NCI-H526 (cell line): ENCODE measurements at regions not wholly inside any gene's neighbourhood (a gene's known extent, or its start where the extent isn't known, plus 50 kb on each side); places are given as distances from the start of the nearest gene placed in this dataset.
"Not testable (repeated sequence)": the region's sequence is repeated elsewhere in the genome, so short reads cannot be mapped to it uniquely, and the experiment has no call there.

ENCODE experiments used
- DNase-seq, 2 experiments: peaks; one replicate each; lab custom pipeline; 2025; lab: John Stamatoyannopoulos, UW

DNA sequence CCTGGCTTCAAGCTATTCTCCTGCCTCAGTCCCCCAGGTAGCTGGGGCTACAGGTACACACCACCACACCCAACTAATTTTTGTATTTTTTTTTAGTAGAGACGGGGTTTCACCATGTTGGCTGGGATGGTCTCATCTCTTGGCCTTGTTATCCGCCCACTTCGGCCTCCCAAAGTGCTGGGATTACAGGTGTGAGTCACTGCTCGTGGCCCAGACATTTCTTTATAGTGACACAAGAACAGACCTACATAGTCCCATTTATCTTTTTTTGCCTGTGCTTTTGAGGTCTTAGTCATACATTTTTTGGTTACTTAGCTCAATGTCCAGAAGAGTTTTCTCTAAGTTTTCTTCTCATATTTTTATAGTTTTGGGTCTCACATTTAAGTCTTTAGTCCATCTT lies 247.4 kb downstream of the SYT10 start:
- DNase-seq, result no peak

- DNase-seq, result no peak
These were observed 252.2 kb downstream of the SYT10 start for GRCh38 chr12:33187409-33187808.

DNA sequence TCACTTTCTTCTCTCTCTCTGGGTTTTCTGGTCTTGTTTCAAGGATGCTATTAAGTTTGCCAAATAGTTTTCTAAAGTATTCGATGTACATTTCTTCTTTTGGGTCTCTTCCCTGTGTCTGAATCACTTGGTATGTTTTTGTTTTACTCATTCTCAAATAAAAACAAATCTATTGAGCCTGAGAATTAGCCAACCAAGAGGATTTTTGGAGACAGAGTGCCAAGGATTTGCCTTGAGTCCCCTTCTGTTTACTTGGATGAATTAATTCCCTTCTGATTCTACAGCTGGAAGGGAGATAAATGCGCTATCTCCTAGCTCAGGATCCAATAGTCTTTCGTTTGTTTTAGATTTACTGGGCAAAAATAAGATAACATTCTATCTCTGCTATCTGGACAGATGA lies 255.5 kb downstream of the SYT10 start:
- DNase-seq, result no peak

- DNase-seq, result no peak
These were observed 257.1 kb downstream of the SYT10 start for GRCh38 chr12:33182485-33182884.

DNA sequence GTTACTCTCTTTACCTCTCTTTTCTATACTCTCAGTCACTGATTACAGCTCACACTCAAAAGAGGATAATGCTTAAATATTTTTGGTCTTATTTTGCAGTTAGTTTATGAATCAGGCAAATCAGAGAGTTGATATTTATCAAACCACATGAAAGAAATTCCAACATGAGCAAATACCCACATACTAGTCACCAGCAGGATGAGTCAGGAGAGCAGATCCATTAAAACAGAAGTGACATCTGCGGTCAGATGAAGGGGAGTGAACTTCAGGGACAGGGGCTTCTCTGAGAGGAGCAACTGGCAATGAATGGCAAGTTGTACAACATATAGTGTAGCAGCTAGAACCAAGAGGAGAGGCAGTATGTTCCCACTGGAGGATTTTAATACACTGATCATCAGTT lies 258.7 kb downstream of the SYT10 start:
- DNase-seq, result no peak

- DNase-seq, result not testable (repeated sequence)
These were observed 269.7 kb upstream of the PKP2 start for GRCh38 chr12:33166260-33166659.

DNA sequence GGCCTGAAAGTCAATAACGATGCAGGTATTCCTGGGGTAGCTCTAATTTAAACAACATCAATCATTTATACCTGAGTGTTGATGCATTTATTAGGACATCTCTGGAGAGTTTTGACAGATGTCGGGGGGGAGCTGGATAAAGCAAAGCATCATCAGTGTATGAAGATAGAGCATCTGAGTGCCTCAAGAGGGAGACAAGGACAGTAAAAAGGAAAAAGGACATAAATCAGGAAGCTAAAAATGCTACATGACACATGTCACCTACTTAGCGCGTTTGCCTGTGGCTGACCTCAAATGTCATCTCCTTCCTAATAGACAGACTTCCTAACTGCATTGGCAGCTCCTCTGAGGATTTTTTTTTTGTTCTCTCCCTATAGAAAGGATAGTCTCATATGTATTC lies 259.5 kb upstream of the PKP2 start:
- DNase-seq, result no peak

DNA sequence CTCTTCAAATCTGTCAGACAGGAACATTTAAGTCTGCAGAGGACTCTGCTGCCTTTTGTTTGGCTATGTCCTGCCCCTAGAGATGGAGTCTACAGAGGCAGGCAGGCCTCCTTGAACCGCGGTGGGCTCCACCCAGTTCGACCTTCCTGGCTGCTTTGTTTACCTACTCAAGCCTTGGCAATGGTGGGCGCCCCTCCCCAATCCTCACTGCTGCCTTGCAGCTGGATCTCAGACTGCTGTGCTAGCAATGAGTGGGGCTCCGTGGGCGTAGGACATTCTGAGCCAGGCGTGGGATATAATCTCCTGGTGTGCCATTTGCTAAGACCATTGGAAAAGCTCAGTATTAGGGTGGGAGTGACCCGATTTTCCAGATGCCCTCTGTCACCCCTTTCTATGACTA lies 250.7 kb upstream of the PKP2 start:
- DNase-seq, result not testable (repeated sequence)

DNA sequence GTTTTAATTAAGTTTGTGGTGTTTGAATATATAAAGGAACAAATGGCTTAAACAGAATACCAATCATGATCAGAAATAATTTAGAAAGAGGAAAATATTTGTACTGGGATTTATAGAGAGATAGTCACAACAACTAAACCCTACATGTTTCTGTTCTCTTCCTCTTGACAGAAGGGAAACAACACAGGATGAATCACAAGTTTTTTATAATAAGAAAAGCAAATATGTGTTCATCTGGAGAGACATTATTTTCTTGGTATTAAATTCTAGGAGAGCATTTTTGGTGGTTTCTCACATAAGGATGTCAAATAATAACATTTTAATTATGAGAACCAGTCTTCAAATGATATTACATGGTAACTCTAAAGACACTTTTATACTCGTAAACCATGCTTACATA lies 232.9 kb upstream of the PKP2 start:
- no peak for DNase-seq

- no peak for DNase-seq
These were observed 229.2 kb upstream of the PKP2 start for GRCh38 chr12:33125755-33126154.

DNA sequence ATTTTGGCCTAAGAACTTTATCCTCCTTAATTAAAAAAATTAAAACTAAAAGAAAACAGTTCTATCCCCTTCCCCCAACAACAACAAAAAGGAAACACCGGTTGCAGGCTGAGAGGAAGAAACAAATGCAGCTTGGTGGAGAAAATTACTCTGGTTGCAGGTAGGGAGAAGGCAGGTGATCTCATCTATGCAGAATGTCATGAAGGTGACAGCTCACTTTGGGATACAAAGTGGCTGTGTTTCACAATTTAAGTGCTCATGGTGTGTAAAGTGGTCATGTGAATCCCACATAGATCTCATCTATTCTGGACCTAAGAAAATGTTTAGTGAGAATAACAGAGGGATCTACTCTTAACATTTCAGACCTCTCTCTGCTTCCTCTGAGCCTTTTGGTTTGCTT lies 219.7 kb upstream of the PKP2 start:
- no peak for DNase-seq

DNA sequence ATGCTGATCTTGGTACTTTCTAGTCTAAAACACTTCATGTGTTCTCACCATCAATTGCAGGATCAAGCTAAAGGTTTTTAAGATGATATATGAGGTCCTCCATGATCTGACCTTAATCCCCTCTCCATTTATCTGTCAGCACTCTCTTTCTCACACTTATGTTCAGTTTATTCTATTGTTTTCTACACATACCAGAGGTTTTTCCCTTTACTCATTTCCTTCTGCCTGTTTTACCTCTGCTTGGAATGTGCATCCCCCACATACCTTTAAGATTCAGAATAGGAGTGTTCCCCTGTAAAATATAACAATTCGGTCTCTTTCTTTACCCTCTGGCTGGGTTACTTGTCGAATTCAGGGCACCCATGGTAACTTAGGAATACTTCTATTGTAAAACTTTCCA lies 219.1 kb upstream of the PKP2 start:
- no peak for DNase-seq

DNA sequence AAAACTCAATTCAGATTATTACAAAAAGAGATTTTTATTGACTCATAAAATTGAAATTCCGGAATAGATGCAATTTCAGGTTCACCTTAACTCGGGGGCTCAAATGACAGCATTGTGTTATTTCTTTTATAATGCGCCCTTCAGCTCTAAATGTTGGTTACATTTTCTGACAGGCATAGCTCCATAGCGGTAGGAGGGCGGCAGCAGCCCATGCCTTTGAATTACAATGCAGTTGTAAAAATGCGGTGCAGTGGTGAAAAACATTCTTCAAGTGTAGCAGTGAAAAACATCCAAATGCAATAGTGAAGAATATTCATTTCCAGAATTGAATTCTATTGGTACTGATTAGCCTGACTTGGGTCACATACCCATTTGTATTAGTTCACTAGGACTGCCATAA lies 215.3 kb upstream of the PKP2 start:
- no peak for DNase-seq

GRCh38 chr12:33107827-33108226 lies 211.2 kb upstream of the PKP2 start:
- DNase-seq, result not testable (repeated sequence)

DNA sequence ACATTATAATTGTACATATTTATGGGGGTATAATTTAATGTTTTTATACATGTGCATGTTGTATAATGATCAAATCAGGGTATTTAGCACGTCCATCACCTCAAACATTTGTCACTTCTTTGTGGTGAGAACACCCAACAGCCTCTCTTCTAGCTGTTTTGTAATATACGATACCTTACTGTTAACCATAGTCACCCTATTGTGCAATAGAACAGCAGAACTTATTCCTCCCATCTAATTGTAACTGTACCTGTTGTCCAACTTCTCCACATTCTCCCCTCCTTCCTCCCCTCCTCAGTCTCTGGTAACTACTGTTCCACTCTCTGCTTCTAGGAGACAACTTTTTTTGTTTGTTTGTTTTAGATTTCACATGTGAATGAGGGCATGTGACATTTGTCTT lies 197.0 kb upstream of the PKP2 start:
- DNase-seq, result no peak

DNA sequence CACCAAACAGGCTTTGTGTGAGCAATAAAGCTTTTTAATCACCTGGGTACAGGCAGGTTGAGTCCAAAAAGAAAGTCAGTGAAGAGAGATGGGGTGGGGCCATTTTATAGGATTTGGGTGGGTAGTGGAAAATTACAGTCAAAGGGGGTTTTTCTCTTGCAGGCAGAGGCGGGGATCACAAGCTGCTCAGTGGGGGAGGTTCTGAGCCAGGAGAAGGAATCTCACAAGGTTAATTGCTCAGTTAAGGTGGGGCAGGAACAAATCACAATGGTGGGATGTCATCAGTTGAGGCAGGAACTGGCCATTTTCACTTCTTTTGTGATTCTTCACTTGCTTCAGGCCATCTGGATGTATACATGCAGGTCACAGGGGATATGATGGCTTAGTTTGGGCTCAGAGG lies 191.3 kb upstream of the PKP2 start:
- DNase-seq, result not testable (repeated sequence)

DNA sequence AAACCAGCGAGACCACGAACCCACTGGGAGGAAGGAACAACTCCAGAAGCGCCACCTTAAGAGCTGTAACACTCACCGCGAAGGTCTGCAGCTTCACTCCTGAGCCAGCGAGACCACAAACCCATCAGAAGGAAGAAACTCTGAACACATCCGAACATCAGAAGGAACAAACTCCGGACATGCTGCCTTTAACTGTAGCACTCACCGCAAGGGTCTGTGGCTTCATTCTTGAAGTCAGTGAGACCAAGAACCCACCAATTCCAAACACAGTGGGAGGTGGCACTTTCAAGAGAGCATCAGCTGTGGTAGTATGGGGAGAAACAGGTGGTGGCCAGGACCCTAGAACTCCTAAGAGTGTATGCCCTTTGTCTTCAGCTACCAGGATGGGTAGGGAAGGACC lies 179.8 kb upstream of the PKP2 start:
- DNase-seq, result not testable (repeated sequence)

DNA sequence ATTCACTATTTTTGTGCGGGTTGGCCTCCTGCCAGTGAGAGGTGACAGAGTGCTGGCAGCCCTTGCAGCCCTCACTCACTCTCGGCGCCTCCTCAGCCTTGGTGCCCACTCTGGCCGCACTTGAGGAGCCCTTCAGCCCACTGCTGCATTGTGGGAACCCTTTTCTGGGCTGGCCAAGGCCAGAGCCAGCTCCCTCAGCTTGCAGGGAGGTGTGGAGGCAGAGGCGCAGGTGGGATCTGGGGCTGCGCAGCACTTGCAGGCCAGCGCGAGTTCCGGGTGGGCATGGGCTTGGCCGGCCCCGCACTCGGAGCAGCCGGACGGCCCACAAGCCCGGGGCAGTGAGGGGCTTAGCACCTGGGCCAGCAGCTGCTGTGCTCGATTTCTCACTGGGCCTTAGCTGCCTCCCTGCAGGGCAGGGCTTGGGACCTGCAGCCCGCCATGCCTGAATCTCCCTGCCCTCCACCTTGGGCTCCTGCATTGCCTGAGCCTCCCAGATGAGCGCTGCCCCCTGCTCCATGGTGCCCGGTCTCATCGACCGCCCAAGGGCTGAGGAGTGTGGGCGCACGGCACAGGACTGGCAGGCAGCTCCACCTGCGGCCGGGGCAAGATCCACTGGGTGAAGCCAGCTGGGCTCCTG lies 178.7 kb upstream of the PKP2 start:
- not testable (repeated sequence) for DNase-seq

DNA sequence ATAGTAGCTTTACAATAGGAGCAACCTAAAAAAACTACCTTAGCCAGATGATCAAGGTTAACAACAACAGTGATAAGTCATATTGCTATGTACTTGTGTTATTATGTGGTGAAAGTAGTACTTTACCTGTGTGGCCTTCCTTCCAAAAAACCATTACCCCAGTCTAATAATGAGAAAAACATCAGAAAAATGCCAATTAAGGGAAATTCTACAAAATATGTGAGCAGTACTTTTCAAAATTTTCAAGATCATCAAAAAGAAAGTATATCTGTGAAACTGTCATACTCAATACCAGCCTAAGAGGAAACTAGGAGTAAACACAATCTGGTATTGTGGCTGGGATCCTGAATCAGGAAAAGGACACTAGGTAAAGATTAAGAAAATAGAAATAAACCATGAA lies 165.3 kb upstream of the PKP2 start:
- no peak for DNase-seq

GRCh38 chr12:33054371-33054770 lies 157.8 kb upstream of the PKP2 start:
- no peak for DNase-seq

DNA sequence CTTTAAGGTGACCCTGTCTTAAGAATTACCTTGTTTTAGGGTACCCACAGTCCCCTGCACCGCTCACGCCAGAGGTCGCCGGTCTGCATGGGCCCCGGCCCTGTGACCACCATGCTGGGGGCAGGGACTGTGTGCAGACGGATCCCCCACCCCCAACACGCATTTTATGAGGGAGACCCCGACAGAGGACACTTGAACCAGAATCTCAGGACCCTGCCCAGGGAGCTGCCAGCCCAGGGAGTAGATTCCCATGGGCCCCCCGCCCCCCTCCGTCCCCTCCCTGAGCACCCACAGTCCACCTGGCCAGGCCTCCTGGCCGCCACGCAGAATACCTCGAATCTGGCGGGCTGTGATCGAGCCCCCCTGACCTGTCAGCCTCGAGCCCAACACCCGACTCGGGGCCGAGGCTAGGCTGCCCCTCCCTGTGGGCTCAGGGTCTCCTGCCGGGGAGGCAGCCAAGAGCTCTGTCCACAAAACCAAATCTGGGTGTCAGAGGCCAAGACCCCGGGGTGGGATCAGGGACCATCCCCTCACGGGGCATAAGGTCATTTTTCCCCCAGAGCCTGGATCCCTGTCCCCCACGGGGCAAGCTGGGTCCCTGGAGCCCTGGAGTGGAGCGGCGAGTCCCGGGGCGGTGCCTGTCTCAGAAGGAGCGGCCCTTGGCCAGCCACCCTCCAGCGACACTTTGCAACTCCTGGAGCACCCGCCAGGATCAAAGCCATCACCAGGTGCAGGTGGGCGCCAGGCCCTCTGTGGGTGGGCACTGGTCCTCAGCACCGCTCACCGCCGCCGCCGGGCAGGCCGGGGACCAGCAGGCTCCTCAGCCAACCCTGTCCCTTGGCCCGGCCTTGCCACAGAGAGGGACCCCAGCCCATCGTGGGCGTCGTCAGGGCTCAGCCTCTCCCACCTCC lies 155.8 kb upstream of the PKP2 start:
- no peak for DNase-seq

- DNase-seq, result no peak
These were observed 151.1 kb upstream of the PKP2 start for GRCh38 chr12:33047666-33048065.

- no peak for DNase-seq
These were observed 147.9 kb upstream of the PKP2 start for GRCh38 chr12:33044447-33044846.

- no peak for DNase-seq
These were observed 145.0 kb upstream of the PKP2 start for GRCh38 chr12:33041562-33041961.
